GM12891 (cell line): ENCODE measurements at regions not wholly inside any gene's neighbourhood (a gene's known extent, or its start where the extent isn't known, plus 50 kb on each side); places are given as distances from the start of the nearest gene placed in this dataset.

Experiments used
- PAX5 ChIP-seq: IDR thresholded peaks from 2 replicates; pipeline ENCODE4 v1.6.1; 2011; ENCODE audit warnings: low read length, moderate library complexity, mild to moderate bottlenecking; ENCODE audit not compliant: insufficient read depth, severe bottlenecking
- POLR2A ChIP-seq: IDR thresholded peaks from 2 replicates; pipeline ENCODE4 v1.6.1; 2011; ENCODE audit warnings: low read depth, low read length, control low read depth
- POLR2AphosphoS5 ChIP-seq: IDR thresholded peaks from 2 replicates; pipeline ENCODE4 v1.6.1; 2011; ENCODE audit warnings: low read depth, low read length, control low read depth
- POU2F2 ChIP-seq: IDR thresholded peaks from 2 replicates; pipeline ENCODE4 v1.6.1; 2011; ENCODE audit warnings: low read depth, mild to moderate bottlenecking, control low read depth, low read length, moderate library complexity
- SPI1 ChIP-seq: IDR thresholded peaks from 2 replicates; pipeline ENCODE4 v1.6.1; 2011; ENCODE audit warnings: low read depth, low read length, control low read depth
- TAF1 ChIP-seq: IDR thresholded peaks from 2 replicates; pipeline ENCODE4 v1.6.1; 2011; ENCODE audit warnings: low read depth, low read length, control low read depth

DNA sequence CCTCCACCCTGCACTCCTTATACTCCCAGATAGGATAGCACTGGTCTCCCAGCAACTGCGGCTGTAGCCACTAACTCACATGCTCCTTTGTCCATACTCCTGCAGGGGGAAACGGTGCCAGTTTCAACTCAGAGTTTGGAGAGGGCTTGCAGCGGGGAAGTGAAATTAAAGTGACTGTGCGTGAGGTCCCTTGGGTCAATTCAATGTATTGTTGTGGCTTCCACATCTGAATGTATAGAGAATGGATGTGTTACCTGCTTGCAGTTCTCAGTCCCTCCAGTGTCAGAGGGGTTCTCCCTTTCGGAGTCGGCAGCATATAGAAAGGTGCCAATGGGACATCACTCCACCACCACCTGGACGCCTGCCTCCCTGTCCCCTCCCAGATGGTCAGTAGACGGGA, 93.6 kb upstream of the CNKSR3 start:
- TF ChIP-seq POLR2A = no peak
- no peak for TF ChIP-seq POLR2AphosphoS5
- no peak for TF ChIP-seq TAF1
- peak; percentile 52 for TF ChIP-seq POU2F2
- peak; percentile 91 for TF ChIP-seq SPI1
- TF ChIP-seq PAX5 = no peak
